Lung (tissue), 11 donors: ENCODE measurements at regions not wholly inside any gene's neighbourhood (a gene's known extent, or its start where the extent isn't known, plus 50 kb on each side); places are given as distances from the start of the nearest gene placed in this dataset.

Source experiments
- ATAC-seq: fragments of 200-7000 bp; cut with Tn5 transposase; one replicate; pipeline ENCODE4 v1.9.1; 2020; ENCODE audit warnings: moderate number of reproducible peaks; ENCODE audit not compliant: insufficient read depth, low FRiP score
- DNase-seq, 3 donors: peaks; one replicate each; pipeline ENCODE4 v3.0.0-alpha.2; 2013 to 2017
- H3K27ac ChIP-seq, 2 donors: one replicate each; pipeline ENCODE4 v1.5.1; 2013; ENCODE audit warnings: mild to moderate bottlenecking in 2 of 2, moderate library complexity in 2 of 2, control low read depth in 1 of 2, inconsistent platforms in 1 of 2, low read depth in 1 of 2, low read length in 1 of 2
- H3K27me3 ChIP-seq, 3 donors: one replicate each; pipeline ENCODE4 v1.5.1; 2013; ENCODE audit warnings: low read length in 2 of 3; ENCODE audit not compliant: control insufficient read depth in 3 of 3, insufficient read depth in 3 of 3
- H3K36me3 ChIP-seq, 4 donors: one replicate each; pipeline ENCODE4 v1.5.1; 2013; ENCODE audit warnings: low read length in 4 of 4, mild to moderate bottlenecking in 1 of 4, moderate library complexity in 1 of 4; ENCODE audit not compliant: control insufficient read depth in 4 of 4, insufficient read depth in 4 of 4
- H3K4me1 ChIP-seq, 5 donors: one replicate each; pipeline ENCODE4 v1.5.1; 2013; ENCODE audit warnings: low read length in 5 of 5, mild to moderate bottlenecking in 2 of 5, moderate library complexity in 1 of 5; ENCODE audit not compliant: control insufficient read depth in 5 of 5, insufficient read depth in 5 of 5
- H3K4me3 ChIP-seq: one replicate; pipeline ENCODE4 v1.5.1; 2013; ENCODE audit warnings: mild to moderate bottlenecking, control low read depth, moderate library complexity
- H3K9ac ChIP-seq, 2 donors: one replicate each; pipeline ENCODE4 v1.5.1; 2013; ENCODE audit warnings: low read length in 2 of 2, control low read depth in 1 of 2; ENCODE audit not compliant: insufficient read depth in 1 of 2
- H3K9me3 ChIP-seq, 4 donors: one replicate each; pipeline ENCODE4 v1.5.1; 2013; ENCODE audit warnings: low read length in 3 of 4, mild to moderate bottlenecking in 1 of 4, moderate library complexity in 1 of 4; ENCODE audit not compliant: control insufficient read depth in 4 of 4, insufficient read depth in 3 of 4
- CTCF ChIP-seq: IDR thresholded peaks from 2 replicates; pipeline ENCODE4 v1.5.1; 2012; ENCODE audit warnings: mild to moderate bottlenecking; ENCODE audit errors: control extremely low read depth, extremely low read depth
- WGBS, 2 donors: extraction: QIAGEN DNeasy Blood & Tissue Kit; methylation state at CpG; one replicate each; pipeline ENCODE4 v1.1.7; 2013; 5-methylcytosine and 5-hydroxymethylcytosine counted together
- donor health status: control.
- donor health status: control.
- donor health status: Bipolar disorder and iron deficiency.
- donor health status: healthy.
- donor health status: DM: yes; HTN: yes; CAD: no.

- Histone ChIP-seq H3K9ac (no peak overlapping the region), H3K4me3 (no peak overlapping the region), H3K27me3 (no peaks in the 10 kb centered on the region), H3K27ac (no peak overlapping the region), H3K36me3 (no peaks in the 10 kb centered on the region), H3K9me3 (peaks cover 0 to 3% (median 0%) of the 10 kb centered on the region in 4 donors), H3K4me1 (peaks cover 0 to 2% (median 2%) of the 10 kb centered on the region in 5 donors)
- 84 to 95% methylated on average over 2 of the region's 2 CpGs for WGBS, 2 donors
- no peak for TF ChIP-seq CTCF
- DNase-seq (no peak), ATAC-seq (no peak)
Observed at GRCh38 chr4:128510850-128511249, 223.2 kb upstream of the PGRMC2 start.

GRCh38 chr4:128502818-128503527 lies 215.4 kb upstream of the PGRMC2 start:
- no peak for TF ChIP-seq CTCF
- DNase-seq: no peak
- Histone ChIP-seq H3K4me1 (no peaks in the 10 kb centered on the region), H3K27ac (no peak overlapping the region), H3K27me3 (no peaks in the 10 kb centered on the region), H3K4me3 (no peak overlapping the region), H3K9ac (no peak overlapping the region), H3K9me3 (peaks cover 0 to 16% (median 9%) of the 10 kb centered on the region in 4 donors), H3K36me3 (no peaks in the 10 kb centered on the region)
- no peak for ATAC-seq
- WGBS, 2 donors: 53 to 79% methylated on average over 1 of the region's 1 CpG

- Histone ChIP-seq H3K4me1 (no peaks in the 10 kb centered on the region), H3K9me3 (peaks cover 0 to 17% (median 9%) of the 10 kb centered on the region in 4 donors), H3K9ac (no peak overlapping the region), H3K27me3 (no peaks in the 10 kb centered on the region), H3K36me3 (no peaks in the 10 kb centered on the region), H3K27ac (no peak overlapping the region), H3K4me3 (no peak overlapping the region)
- TF ChIP-seq CTCF: no peak
- 94 to 96% methylated on average over 3 of the region's 3 CpGs for WGBS, 2 donors
- ATAC-seq (no peak), DNase-seq (no peak)
Observed at GRCh38 chr4:128501239-128501638, 213.6 kb upstream of the PGRMC2 start.
